ENCODE measurements at regions not wholly inside any gene's neighbourhood (a gene's known extent, or its start where the extent isn't known, plus 50 kb on each side); places are given as distances from the start of the nearest gene placed in this dataset.
"Not testable (repeated sequence)": the region's sequence is repeated elsewhere in the genome, so short reads cannot be mapped to it uniquely, and the experiment has no call there.

DNA sequence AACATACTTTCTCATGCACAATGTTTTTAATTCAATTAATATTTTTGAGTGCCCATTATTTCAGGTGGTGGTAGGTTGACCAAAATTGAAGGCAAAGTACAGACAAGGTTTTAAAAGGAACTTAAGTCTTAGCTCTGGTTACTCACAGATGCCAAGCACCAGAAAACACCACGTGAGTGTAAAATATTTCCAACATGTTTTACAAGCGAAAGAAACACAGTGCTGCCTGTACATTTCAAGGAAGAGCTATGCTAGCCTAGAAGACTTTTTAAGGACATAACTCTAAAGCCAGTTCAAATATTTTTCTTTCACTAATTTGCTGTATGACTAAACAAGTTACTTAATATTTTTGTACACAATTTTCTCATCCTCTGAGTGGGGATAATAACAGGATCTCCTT is 736.4 kb upstream of the GOT2 start:
- DNase-seq (ENCODE audit: low read depth), result no peak
- no peak for FAIRE-seq
- H3K27me3 ChIP-seq (ENCODE audit: control insufficient read depth, insufficient read depth, low read length), result no peaks in the 10 kb centered on the region
- TF ChIP-seq, protein P1, sequence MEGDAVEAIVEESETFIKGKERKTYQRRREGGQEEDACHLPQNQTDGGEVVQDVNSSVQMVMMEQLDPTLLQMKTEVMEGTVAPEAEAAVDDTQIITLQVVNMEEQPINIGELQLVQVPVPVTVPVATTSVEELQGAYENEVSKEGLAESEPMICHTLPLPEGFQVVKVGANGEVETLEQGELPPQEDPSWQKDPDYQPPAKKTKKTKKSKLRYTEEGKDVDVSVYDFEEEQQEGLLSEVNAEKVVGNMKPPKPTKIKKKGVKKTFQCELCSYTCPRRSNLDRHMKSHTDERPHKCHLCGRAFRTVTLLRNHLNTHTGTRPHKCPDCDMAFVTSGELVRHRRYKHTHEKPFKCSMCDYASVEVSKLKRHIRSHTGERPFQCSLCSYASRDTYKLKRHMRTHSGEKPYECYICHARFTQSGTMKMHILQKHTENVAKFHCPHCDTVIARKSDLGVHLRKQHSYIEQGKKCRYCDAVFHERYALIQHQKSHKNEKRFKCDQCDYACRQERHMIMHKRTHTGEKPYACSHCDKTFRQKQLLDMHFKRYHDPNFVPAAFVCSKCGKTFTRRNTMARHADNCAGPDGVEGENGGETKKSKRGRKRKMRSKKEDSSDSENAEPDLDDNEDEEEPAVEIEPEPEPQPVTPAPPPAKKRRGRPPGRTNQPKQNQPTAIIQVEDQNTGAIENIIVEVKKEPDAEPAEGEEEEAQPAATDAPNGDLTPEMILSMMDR (IDR thresholded peaks at IDR 0.05; ENCODE audit: insufficient read depth, low read length, severe bottlenecking), result no peak
- no peaks in the 10 kb centered on the region for H3K36me3 ChIP-seq (ENCODE audit: control insufficient read depth, insufficient read depth, low read length)
- H3K4me3 ChIP-seq (ENCODE audit: low read depth, low read length), result no peak overlapping the region

DNA sequence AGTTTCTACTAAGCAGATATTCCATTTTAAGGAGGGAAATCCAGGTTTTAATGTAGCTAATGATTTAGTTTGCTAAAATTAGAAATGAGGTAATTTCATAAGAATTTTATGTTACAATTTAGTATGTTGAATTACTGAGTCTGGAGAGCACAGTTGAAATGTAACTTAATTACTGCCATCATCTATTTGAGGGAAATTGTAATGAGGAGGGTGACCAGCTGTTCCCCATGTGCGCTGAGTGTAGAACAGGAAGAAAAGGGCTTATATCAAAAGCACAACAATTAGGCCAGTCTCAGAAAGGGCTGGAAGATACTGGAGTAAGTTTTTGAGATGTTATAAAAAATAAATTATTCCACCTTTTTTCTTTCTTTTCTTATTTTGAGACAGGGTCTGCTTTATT is 735.1 kb upstream of the GOT2 start:
- H3K36me3 ChIP-seq (ENCODE audit: control insufficient read depth, insufficient read depth, low read length), result no peaks in the 10 kb centered on the region
- H3K27me3 ChIP-seq (ENCODE audit: control insufficient read depth, insufficient read depth, low read length), result no peaks in the 10 kb centered on the region
- DNase-seq (ENCODE audit: low read depth) (no peak), FAIRE-seq (no peak)
- H3K4me3 ChIP-seq (ENCODE audit: low read depth, low read length), result no peak overlapping the region
- TF ChIP-seq, protein P1 (IDR thresholded peaks at IDR 0.05; ENCODE audit: insufficient read depth, low read length, severe bottlenecking), result no peak

DNA sequence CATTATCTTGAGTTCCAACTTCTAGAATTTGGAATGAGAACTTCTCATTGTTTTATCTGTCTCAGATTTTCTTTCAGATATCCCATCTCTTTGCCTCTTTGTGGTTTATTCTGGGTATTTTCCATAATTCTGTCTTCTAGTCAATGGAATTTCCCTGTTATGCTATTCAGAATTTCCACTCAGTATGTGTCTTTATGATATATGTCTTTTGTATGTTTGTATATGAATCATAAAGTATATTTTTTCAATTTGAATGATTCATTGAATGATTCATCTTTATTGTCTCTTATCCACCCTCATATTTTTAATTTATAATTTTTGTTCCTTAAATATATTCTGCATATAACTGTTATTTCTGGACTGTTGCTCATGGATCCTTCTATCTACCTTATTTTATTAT is 729.7 kb upstream of the GOT2 start:
- TF ChIP-seq, protein P1 (IDR thresholded peaks at IDR 0.05; ENCODE audit: insufficient read depth, low read length, severe bottlenecking), result no peak
- FAIRE-seq (no peak), DNase-seq (ENCODE audit: low read depth) (peak; percentile 28)

DNA sequence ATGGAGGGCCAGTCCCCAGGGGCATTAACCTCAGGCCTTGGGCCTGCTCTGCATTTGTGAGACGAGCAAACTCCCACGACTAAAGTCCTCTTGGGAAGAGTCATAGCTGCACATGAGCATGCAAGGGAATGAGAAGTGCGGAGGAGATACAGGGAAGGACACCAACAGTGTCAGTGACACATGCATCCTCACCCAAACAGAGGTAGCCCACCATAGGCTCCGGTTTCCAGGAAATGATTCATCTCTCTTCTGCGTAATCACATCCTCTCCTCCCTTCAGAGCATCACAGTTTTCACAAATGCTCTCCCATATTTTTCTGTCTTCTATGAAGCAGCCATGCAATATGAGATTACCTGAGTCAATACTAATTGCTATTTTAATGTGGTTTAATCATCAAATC is 725.7 kb upstream of the GOT2 start:
- no peak overlapping the region for H3K4me3 ChIP-seq (ENCODE audit: low read depth, low read length)
- no peaks in the 10 kb centered on the region for H3K27me3 ChIP-seq (ENCODE audit: control insufficient read depth, insufficient read depth, low read length)
- TF ChIP-seq, protein P1 (IDR thresholded peaks at IDR 0.05; ENCODE audit: insufficient read depth, low read length, severe bottlenecking), result no peak
- no peak for DNase-seq (ENCODE audit: low read depth)
- no peak for FAIRE-seq
- H3K36me3 ChIP-seq (ENCODE audit: control insufficient read depth, insufficient read depth, low read length), result no peaks in the 10 kb centered on the region

More for the DNA sequence above, 729.7 kb upstream of the GOT2 start:
- H3K36me3 ChIP-seq (ENCODE audit: control insufficient read depth, insufficient read depth, low read length), result no peaks in the 10 kb centered on the region
- H3K27me3 ChIP-seq (ENCODE audit: control insufficient read depth, insufficient read depth, low read length), result no peaks in the 10 kb centered on the region
- no peak overlapping the region for H3K4me3 ChIP-seq (ENCODE audit: low read depth, low read length)

DNA sequence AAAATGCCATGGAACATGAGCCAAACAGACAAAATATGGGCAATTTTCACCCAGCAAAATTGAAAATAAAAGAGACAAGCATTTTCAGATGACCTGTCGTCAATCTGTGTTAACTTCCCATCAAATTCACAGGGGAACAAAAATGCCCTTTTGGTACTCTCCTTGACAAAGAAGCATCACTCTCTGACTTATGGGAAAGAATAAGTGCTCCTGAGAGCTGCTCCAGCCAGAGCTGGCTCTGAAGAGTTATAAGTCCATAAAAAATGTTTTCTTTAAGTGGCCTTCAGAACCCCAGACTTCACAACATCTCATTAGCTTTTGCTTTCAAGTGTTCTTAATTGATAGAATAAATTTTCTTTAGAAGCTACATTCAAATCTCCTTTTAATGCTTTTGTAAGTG is 721.4 kb upstream of the GOT2 start:
- FAIRE-seq, result no peak
- TF ChIP-seq, protein P1 (IDR thresholded peaks at IDR 0.05; ENCODE audit: insufficient read depth, low read length, severe bottlenecking), result no peak
- H3K4me3 ChIP-seq (ENCODE audit: low read depth, low read length), result no peak overlapping the region

DNA sequence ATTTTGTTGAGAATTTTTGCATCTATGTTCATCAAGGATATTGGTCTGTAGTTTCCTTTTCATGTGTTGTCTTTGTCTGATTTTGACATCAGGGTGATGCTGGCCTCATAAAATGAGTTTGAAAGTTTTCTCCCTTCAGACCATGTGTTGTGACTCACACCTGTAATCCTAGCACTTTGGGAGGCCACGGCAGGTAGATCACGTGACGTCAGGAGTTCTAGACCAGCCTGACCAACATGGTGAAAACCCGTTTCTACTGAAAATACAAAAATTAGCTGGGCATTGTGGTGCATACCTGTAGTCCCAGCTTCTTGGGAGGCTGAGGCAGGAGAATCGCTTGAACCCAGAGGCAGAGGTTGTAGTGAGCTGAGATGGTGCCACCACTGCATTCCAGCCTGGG is 716.4 kb upstream of the GOT2 start:
- not testable (repeated sequence) for H3K4me3 ChIP-seq (ENCODE audit: low read depth, low read length); DNase-seq (ENCODE audit: low read depth); FAIRE-seq; H3K36me3 ChIP-seq (ENCODE audit: control insufficient read depth, insufficient read depth, low read length); H3K27me3 ChIP-seq (ENCODE audit: control insufficient read depth, insufficient read depth, low read length)

More for the DNA sequence above, 721.4 kb upstream of the GOT2 start:
- no peak for DNase-seq (ENCODE audit: low read depth)
- Histone ChIP-seq H3K36me3 (ENCODE audit: control insufficient read depth, insufficient read depth, low read length) (no peaks in the 10 kb centered on the region), H3K27me3 (ENCODE audit: control insufficient read depth, insufficient read depth, low read length) (no peaks in the 10 kb centered on the region)

All from bronchial epithelial cell (primary cell).